ENCODE measurements at regions not wholly inside any gene's neighbourhood (a gene's known extent, or its start where the extent isn't known, plus 50 kb on each side); places are given as distances from the start of the nearest gene placed in this dataset.

DNA sequence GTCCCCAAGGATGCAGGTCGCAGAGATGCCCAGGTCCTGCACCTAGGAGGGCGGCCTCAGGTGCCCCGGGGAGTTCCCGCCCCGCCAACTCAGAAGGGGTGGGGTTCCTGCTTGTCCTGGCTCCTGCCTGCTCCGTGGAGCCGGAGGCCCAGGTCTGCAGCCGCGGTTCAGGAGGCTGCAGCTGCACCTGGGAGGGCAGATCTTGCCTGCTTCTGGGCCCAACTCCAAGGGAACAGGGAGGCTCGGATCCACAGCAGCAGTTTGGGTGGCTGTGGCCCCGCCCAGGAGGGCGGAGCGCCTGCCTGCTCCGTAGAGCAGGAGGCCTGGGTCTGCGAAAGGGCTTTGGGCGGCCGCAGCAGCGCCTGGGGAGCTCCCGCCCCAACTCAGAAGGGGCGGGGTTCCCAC lies 108.2 kb upstream of the EGR2 start:
- no peak for DNase-seq

DNA sequence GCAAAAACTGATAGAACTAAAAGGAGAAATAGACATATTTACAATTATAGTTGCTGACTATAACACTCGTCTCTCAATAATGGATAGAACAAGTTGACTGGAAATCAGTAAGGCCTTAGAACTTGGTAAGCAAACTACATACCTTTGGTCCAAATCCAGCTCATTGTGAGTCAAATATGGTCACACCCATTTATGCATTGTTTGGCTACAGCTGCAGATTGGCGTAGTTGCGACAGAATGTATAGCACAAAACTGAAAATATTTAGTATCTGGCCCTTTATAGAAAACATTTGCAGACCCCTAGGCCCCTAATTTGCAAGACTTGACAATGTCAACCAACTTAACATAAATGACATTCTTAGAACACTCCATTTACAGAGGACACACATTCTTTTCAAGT lies 103.6 kb upstream of the EGR2 start:
- no peak for DNase-seq

DNA sequence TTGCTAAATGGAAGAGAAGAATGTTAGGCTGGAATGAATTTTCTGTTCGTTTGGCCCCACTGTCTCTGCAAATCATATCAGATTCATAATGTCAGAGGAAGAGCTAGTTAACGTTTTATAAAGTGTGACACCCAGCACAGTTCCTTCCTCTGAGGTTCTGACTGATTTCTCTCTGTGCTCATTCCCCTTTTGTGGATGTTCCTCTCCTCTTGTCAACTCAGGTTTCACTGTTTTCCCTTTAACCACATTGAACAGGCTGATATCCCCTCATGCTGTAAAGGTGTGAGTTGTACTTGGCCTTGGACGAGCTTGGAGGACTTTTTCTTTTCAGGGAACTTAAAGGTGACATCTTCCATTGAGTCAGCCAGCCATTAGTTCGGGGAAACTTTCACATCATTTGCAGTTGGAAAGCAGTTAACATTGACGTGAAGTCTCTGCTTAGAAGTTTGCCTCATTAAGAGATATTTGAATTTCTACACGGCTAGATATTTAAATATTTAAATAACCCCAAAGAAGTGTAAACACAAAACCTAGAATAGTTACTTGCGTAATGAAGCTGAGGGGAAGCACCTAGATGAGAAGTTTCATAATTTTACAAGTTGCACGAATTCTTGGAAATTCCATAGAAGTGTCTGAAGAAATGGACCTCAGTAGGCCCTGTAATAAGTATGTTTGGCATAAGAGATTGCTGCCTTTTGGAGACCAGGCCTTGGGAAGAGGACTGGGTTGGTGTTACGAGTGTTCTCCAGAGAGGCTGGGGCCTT lies 101.5 kb upstream of the EGR2 start:
- no peak for DNase-seq

DNA sequence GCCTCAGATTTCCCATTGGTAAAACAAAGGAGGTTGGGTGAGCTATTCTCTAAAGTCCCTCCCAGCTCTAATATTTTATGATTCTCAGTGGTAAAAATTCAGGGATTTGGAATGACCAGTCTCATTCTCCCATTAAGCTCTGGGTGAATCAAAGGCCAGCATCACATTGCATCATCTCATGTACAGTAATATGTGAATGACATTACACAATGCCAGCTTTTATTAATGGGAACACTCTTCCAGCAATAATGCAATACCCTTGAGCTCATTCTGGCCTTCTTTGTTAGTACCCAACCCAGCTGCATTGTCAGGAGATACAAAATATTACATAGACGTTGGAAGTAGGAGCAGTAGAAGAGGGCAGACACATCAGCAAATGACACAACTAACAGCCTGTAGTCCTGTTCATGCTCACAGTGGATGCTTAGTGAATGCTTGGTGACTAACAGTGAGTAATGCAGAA lies 100.0 kb upstream of the EGR2 start:
- DNase-seq, result no peak

DNA sequence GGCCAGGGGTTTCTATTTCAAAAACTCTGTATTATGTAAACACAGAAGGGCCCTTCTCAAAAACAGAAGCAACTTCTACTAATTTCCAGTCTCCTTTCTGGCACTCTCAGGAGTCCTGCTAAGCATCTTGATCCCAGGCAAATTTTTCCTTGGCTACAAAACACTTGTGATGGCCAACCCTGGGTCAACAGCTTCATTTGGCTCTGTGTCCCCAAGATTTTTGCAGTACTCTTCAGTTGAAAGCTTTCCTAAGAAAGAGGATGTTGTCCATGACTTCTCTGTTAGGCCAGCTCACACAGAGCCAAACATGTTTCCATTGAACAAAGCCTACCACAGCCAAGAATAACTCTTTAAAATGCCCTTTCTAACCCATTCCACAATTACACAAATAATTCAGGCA lies 99.0 kb upstream of the EGR2 start:
- no peak for DNase-seq

DNA sequence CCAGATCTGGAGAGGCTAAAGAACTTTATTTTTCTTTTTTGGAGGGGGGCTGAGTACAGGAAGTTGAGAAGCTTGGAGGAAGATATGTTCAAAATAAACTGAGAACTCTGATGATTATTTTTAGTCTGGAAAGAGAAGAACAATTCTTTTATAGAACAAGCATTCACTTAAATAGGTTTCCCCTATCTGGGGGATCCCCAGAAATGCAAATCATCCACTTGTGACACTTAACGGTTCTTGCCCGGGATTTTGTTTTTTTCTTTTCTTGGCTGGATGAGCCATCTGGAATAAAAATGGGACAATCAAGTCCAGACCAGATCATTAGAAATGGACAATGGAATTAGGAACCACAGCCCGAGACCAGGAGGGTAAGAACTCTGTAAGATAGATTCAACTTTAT lies 95.9 kb upstream of the EGR2 start:
- no peak for DNase-seq

DNA sequence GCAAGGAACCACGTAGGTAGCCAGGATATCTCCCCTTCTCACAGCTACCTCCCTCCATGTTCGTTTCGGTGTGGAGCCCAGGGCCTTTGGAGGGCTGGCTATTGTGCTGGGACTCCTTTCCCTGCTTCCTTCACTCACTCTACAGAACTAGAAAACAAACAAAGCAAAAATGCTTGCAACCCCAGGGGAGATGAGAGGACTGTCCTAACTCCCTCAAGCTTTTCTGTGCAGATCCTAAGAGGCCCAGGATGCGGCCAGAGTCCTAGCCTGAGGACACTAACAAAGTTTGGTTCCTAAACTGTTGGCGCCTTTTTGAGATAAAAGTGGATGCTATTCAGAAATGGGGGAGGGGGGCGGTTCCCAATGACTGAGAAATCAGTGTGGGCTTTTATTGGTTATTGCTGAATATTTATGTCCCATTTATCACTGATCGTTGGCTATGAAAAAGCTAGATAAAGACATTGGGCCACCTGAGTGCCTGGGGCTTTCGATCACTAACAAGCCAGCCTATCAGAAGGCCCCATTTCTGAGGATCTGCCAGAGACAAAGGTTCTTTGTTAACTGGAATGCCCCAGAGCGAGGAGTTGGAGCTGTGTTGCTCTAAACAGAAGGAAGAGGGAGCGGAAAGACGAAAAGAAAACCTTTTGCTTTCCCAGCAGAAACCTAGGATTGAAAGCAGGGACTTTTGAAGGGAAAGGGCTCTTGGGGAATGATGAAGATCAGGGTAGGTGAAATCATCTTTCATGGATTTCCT lies 95.2 kb upstream of the EGR2 start:
- DNase-seq, result no peak

DNA sequence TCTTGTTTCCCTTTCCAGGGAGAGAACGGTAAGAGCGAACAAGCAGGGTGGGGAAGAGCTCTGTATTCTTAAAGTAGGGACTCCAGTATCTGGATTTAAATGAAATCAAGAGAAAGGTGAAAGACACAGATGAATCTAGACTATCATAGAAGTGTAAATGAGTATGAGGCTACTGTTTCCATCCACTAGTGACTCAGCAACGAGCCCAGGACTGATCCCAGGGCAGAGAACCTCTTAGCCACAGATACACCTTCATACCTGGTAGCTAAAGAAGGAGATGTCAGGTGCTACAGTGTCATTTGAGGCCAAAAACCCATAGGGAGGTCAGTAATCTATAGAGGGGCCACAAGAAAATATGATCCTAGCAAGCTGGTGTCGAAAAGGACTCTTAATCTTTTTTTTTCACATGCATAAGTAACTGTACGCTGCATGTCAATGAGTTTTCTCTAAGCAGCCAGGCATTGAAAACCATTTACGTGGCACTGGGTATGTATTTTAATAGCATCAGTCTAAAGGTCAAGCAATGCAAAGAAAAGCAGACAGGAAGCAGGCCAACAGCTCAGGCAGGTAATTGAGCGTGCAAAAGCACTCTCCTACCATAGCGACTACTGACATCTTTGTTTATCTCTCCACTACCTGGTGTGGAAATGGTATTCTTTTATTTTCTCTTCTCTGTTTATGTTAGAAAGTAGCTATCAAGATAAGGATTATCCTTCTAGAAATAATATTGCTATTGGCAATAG lies 91.5 kb upstream of the EGR2 start:
- DNase-seq, result no peak

DNA sequence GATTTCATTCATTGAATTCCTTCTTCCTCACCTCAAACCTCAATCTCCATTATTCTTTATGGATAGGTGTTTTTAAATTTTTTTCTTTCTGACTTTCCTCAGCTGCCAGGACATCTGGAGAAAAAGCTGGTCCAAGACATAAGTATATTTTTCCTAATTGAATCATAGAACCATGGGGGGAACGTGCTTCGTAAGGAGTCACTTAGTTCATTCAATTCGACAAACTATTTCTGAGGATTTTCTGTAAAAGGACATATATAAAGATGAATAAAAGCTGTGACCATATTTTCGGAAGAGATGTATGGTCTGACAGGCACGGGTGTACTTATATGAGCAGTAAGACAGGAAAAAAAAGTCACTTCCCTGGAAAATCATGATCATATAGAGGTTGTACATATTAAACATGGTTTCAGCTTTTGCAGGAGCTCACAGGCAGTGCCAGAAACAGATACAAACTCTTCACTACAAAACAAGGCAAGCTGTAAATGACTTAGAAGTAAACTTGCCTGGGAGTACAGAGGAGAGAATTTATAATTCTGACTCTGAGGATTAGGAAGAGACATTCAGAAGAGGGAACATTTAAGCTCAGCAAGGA lies 88.2 kb upstream of the EGR2 start:
- no peak for DNase-seq

DNA sequence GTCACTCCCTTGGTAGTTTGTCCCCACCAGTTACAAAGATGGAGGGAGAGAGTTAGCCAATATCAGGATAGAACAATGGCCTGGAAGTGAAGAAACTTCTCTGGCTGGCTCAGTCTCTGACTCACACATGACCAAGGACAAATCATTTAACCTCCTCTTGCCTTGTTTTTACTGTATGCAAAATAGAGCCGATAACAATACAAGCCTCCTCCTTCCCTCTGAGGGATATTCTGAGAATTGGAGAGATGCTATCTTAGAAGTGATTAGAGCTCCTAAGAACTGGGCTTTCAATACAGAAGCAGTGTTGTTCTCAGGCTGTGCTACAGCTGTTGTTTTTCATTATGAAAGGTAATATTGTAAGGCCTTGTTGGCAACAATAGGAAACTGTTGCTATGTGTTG lies 87.7 kb upstream of the EGR2 start:
- DNase-seq, result no peak

DNA sequence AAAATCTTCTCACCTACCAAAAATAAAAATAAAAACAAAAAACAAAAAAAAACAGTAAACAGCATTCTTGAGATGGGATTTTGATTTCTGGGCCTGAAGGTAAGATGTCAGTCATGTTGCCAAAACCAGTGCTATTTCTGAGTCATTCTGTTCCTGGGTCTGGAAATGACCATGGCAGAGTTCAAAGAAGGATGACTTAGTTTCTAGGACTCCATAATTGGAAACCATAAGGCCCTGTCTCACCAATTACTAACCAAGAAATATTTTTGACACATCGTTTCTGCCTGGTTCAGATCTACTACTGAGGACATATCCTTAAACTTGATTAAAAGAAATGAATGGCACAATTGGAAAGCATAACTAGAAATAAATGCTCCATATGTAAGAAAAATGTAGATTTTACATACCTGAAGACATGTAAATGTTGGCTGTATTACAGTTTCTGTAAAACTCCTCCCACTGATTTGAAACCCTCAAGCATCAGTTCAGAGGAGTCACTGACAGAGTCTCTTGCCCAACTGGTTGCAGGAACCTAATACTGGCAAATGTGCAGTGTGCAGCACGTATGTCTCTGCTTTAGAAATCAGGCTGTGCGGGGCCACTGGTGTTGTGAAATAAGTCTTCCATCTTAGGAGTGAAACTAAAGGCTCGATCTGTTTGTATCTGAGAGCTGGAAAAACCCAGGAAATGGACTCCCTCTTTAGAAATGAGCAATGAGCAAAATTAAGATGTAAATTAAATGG lies 84.8 kb upstream of the EGR2 start:
- DNase-seq, result no peak

DNA sequence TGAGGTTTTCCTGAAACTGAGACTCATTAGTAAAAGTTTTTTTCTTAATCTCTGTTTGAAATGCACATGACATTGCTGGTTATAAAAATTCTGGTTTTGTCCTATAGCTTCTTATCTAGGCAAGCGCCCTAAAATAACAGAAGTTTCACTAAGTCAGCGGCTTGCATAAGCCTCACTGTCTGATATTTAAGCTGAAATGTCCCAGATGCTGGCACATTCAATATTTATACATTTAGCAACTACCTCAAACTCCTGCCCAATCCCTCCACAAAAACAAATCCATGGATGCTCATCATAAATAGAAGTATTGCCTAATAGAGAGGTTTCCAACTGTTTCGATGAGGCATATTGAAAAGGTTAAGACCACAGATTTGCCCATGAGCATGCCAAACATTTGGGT lies 83.1 kb upstream of the EGR2 start:
- no peak for DNase-seq

DNA sequence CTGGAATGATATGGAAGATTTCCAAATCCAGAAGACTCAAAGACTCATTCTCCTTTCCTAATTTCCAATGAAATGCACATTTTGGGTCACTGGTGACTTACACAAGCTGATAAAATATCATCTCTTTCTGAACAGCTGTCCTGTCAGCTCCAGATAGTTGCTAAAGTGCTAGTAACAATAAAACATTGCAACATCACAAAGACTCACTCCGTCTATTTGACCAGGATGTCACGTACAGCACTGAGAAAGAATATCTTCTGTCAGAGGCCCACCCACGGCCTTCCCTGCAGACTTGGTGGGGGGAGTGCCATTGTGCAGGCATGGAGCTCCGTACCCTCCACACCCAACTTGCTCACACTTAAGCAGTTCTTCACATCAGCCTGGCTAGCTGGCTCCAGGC lies 78.9 kb upstream of the EGR2 start:
- DNase-seq, result no peak

DNA sequence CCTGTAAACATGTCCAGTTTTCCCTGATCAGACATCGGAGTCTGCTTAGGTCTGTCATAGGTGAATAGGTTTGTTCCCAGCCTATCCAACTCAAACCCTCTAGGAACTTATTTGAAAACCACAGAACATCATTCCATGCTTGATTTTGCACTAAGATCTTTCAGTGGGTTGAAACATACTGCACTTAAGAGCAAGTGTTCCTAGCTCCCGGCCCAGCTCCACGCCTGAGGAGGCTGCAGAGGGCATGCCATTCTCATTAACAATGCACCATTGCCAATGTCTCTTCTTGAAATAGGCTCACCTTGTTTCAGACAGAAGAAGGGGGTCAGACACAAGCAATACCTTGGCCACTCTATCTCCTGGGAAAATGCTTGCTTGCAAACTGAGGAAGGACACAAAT lies 78.0 kb upstream of the EGR2 start:
- no peak for DNase-seq

DNA sequence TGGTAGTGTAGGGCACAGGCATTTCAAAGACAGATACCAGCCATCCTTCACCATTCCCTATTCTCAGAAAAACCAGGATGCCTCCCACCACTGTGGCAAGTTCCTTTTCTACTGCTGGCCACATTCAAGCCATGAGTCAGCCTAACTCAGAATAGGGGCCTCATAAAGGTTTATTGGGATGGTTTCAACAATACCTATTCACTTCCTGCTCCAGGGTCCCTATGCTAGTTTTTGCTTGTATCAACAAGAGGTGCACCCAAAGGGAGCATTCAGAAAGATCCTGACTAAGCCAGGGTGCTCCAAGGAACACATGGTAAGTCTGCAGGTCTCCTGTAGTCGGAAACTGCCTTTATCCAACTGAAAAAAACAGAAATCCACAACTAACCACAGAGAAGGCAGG lies 76.9 kb upstream of the EGR2 start:
- DNase-seq, result no peak

DNA sequence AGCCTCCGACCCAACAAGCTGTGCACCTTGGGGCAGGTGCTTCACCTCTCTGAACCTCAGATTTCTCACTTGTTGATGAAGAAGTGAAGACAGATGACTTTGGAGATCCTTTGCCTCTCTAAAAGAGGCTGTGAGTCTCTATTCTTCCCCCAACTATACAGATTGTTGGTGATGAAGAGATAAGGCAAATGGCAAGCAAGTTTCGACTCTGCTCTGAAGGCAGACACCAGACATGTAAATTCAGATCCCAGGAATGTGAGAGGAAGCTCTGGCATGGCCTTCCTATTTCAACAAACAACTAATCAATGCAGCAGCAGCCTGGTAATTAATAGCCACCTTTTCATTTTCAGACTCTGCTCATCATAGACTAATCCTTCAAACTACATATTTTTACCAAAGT lies 74.2 kb upstream of the EGR2 start:
- DNase-seq, result no peak

DNA sequence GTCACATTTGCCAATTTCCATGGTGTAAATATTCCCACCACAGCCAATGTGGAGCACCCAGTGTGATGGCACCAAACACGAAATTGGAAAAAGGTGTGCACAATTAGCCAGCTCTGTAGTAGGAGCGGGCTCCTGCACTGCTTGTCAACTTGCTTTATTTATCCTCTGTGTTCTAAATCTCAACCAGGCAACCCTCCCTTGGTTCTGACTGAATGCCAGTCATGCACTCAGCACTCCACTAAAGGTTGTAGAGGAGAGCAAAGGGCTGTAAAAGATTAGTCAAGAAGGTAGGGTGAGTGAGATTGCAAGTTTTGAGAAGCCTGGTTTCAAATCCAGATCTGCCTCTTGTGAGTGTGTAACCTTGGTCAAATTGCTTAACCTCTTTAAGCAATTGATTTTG lies 71.5 kb upstream of the EGR2 start:
- no peak for DNase-seq

DNA sequence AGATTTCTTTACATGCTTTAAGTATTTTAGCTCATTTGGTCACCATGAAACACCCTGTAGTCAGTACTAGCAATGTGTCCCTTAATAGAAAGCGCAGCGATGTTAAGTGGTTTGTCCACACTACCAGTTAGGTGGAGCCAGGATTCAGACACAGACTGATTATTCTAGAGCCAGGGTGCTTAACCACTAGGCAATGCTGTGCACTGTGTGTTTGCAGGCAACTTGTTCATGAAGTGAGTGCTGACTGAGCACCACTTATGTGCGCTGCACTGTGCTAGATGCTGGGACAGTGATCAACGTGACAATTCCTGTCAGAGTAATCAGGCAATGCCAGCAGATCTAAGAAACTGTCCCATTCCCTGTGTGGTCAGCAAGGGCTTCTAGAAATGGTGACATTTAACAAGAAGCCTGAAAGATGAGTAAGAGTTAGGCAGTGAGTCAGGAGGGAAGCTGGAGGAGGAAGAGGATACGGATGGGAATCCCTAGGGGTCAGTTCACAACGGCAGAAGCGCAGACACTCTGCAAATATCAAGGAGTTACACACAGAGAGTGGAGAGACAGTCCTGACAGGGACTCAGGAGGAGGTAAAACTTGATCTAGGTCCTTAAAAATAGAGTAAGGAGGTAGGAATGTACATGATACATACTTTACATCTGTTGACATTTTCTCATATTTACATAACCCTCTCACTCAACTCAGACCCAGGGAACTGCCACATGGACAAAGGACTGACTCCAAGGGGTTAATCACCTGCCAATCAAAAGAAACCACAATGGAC lies 69.7 kb upstream of the EGR2 start:
- DNase-seq, result no peak

DNA sequence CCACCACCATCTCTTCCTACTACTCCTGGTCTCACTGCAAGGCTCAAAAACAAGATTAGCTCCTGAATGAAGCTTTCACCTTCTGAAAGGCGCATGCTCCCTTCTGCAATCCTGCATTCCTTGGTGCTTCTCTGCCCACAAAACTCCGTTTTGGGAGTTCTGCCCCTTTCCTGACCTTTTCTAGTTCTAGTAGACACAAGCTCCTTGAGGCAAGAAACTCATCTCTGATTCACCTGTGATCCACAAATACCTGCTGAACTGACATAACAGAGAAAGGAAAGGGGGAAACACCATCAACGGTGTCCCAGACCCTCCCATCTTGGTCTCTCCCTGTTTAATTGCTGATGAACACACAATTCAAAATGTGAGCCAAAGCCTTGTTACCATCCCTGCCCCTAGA lies 64.0 kb upstream of the EGR2 start:
- DNase-seq, result no peak

DNA sequence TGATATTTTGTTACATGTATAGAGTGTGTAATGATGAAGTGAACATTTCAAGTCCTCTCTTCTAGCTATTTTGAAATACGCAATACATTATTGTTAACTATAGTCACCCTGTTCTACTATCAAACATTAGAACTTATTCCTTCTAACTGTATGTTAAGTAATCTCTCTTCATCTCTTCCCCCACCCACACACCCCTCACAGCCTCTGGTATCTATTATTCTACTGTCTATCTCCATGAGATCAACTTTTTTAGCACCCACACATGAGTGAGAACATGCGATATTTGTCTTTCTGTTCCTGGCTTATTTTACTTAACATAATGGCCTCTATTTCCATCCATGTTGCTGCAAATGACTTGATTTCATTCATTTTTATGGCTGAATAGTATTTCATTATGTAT lies 57.7 kb upstream of the EGR2 start:
- DNase-seq, result no peak

DNA sequence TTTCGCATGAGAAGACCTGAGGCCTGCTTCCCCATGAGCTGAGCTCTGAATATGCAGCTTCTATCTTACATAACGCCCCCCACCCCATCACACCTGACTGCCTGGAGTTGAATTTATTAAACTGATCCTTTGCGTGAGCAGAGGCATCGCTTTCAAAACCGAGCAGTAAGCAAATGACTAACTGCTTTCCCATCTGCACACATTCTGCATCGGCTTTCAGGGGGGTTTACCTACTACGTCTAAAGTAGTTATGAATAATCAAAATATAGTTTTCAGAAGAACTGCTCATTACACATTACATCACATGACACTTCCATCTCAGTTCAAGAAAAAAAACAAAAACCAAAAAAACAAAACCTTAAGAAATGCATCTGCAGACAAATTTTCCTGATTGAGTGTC lies 54.7 kb upstream of the EGR2 start:
- DNase-seq, result no peak

DNA sequence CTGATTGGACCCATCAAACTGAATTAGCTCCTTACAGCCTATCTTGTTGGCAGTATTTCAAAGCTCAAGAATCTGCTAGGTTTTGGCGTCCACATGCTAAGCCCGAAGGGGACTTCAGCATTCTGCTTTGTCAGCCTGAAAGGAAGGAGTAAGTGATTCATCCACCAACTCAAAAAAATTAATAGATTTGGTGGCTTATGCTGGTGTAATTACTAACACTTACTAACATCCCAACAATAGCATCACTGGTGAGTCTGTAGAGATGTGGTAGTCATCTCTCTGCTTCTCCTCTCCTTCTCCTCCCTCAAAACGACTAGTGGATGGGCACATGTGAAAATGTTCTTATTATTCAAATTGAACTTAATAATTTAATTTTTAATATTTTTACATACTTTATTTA lies 53.8 kb upstream of the EGR2 start:
- no peak for DNase-seq

Data from CD4-positive, alpha-beta T cell treated with Interleukin-21 for 1 hour (primary cell).